ENCODE measurements at regions not wholly inside any gene's neighbourhood (a gene's known extent, or its start where the extent isn't known, plus 50 kb on each side); places are given as distances from the start of the nearest gene placed in this dataset.
"Not testable (repeated sequence)": the region's sequence is repeated elsewhere in the genome, so short reads cannot be mapped to it uniquely, and the experiment has no call there.

DNA sequence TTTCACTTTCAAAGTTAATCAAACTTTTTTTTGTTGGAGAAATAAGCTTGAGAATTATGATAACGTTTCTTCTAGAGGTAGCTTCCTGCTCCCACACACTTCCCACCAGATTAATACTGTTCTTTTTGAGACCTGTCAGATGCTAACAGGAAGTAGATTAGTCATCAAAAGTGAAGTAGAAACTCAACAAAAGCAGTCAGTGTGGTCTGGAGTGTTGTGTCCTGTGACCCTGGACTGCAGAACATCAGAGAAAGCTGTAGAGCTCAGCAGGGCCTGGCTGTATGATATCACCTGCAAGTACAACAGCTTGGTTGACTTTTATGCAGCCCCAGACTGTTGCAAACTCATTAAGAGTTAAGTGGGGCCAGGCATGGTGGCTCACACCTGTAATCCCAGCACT, 495.7 kb upstream of the CYLC2 start:
- in situ Hi-C loops (cut with MboI; ENCODE audit: low pct_unique_long_range_greater_than_20kb, low sequenced_read_pairs, unreplicated experiment), result no loop called here
- DNase-seq (ENCODE audit: low spot score), result peak; percentile 14
- TF ChIP-seq, protein P1, sequence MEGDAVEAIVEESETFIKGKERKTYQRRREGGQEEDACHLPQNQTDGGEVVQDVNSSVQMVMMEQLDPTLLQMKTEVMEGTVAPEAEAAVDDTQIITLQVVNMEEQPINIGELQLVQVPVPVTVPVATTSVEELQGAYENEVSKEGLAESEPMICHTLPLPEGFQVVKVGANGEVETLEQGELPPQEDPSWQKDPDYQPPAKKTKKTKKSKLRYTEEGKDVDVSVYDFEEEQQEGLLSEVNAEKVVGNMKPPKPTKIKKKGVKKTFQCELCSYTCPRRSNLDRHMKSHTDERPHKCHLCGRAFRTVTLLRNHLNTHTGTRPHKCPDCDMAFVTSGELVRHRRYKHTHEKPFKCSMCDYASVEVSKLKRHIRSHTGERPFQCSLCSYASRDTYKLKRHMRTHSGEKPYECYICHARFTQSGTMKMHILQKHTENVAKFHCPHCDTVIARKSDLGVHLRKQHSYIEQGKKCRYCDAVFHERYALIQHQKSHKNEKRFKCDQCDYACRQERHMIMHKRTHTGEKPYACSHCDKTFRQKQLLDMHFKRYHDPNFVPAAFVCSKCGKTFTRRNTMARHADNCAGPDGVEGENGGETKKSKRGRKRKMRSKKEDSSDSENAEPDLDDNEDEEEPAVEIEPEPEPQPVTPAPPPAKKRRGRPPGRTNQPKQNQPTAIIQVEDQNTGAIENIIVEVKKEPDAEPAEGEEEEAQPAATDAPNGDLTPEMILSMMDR (IDR thresholded peaks at IDR 0.05; ENCODE audit: extremely low read depth, insufficient read depth, missing control alignments), result no peak

GRCh38 chr9:102497709-102498108, 497.4 kb upstream of the CYLC2 start:
- DNase-seq (ENCODE audit: low spot score), result no peak
- in situ Hi-C loops (cut with MboI; ENCODE audit: low pct_unique_long_range_greater_than_20kb, low sequenced_read_pairs, unreplicated experiment), result no loop called here
- TF ChIP-seq, protein P1 (IDR thresholded peaks at IDR 0.05; ENCODE audit: extremely low read depth, insufficient read depth, missing control alignments), result no peak

DNA sequence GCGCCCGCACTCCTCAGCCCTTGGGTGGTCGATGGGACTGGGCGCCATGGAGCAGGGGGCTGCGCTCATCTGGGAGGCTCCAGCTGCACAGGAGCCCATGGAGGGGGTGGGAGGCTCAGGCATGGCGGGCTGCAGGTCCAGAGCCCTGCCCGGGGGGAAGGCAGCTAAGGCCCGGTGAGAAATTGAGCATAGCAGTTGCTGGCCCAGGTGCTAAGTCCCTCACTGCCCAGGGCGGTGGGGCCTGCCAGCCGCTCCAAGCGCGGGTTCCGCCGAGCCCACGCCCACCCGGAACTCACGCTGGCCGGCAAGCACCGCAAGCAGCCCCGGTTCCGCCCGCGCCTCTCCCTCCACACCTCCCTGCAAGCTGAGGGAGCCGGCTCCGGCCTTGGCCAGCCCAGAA, 508.2 kb upstream of the CYLC2 start:
- in situ Hi-C loops (cut with MboI; ENCODE audit: low pct_unique_long_range_greater_than_20kb, low sequenced_read_pairs, unreplicated experiment); DNase-seq (ENCODE audit: low spot score): not testable (repeated sequence)

DNA sequence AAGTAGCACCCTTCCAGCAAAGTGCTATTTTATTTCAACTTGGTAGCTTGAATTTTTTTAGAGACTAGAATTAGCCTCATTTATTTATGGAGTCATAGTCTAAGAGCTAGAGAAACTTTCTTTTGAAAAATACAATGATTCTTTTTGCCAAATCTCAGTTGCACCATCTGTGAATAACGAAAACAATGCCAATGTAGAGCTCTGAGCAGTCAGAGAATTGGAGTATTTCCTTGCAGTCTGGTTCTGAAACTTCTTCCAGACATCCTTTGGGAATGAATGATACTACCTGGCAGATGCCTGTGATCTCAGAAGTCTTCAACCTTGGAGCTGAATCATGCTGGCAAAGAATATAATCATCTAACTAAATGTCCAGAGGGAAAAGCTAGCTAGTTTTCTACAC, 511.5 kb upstream of the CYLC2 start:
- TF ChIP-seq, protein P1 (IDR thresholded peaks at IDR 0.05; ENCODE audit: extremely low read depth, insufficient read depth, missing control alignments), result no peak
- no peak for DNase-seq (ENCODE audit: low spot score)
- in situ Hi-C loops (cut with MboI; ENCODE audit: low pct_unique_long_range_greater_than_20kb, low sequenced_read_pairs, unreplicated experiment), result no loop called here

- no peak for DNase-seq (ENCODE audit: low spot score)
- in situ Hi-C loops (cut with MboI; ENCODE audit: low pct_unique_long_range_greater_than_20kb, low sequenced_read_pairs, unreplicated experiment), result no loop called here
- TF ChIP-seq, protein P1 (IDR thresholded peaks at IDR 0.05; ENCODE audit: extremely low read depth, insufficient read depth, missing control alignments), result no peak
Measured at GRCh38 chr9:102482776-102483175, 512.4 kb upstream of the CYLC2 start.

- in situ Hi-C loops (cut with MboI; ENCODE audit: low pct_unique_long_range_greater_than_20kb, low sequenced_read_pairs, unreplicated experiment), result no loop called here
- DNase-seq (ENCODE audit: low spot score), result no peak
- TF ChIP-seq, protein P1 (IDR thresholded peaks at IDR 0.05; ENCODE audit: extremely low read depth, insufficient read depth, missing control alignments), result no peak
Measured at GRCh38 chr9:102479191-102479590, 515.9 kb upstream of the CYLC2 start.

DNA sequence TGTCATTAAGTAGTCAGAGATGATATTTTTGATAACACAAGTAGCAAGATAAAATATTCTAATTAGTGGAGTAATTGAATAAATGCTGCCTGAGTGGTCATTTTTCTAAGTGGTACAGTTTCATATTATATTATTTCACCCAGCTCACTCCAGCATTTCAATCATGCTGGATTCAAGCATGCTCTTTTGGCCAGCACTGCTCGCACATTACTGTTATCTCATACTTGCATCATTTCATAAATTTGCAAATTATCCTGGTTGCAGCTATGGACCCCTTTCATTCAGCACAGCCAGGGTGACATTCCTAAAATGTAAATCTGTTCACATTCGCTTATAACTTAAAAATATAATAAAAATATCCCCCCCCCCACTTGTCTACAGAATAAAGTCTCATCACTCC, 520.8 kb upstream of the CYLC2 start:
- DNase-seq (ENCODE audit: low spot score), result no peak
- TF ChIP-seq, protein P1 (IDR thresholded peaks at IDR 0.05; ENCODE audit: extremely low read depth, insufficient read depth, missing control alignments), result no peak
- in situ Hi-C loops (cut with MboI; ENCODE audit: low pct_unique_long_range_greater_than_20kb, low sequenced_read_pairs, unreplicated experiment), result no loop called here

DNA sequence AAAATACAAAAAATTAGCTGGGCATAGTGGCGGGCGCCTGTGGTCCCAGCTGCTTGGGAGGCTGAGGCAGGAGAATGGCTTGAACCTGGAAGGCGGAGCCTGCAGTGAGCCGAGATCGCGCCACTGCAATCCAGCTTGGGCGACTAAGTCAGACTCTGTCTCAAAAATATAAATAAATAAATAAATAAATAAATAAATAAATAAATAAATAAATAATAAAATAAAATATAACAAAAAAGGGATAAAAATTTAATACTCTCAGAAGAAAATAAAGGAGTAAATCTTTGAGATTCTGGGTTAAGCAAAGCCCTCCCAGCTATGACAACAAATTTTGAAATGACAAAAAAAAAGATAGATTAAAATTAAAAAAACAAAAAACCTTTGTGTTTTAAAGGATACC, 525.7 kb upstream of the CYLC2 start:
- in situ Hi-C loops (cut with MboI; ENCODE audit: low pct_unique_long_range_greater_than_20kb, low sequenced_read_pairs, unreplicated experiment); DNase-seq (ENCODE audit: low spot score): not testable (repeated sequence)

Measured in GM13977 (cell line).